ENCODE measurements at regions not wholly inside any gene's neighbourhood (a gene's known extent, or its start where the extent isn't known, plus 50 kb on each side); places are given as distances from the start of the nearest gene placed in this dataset.

DNA sequence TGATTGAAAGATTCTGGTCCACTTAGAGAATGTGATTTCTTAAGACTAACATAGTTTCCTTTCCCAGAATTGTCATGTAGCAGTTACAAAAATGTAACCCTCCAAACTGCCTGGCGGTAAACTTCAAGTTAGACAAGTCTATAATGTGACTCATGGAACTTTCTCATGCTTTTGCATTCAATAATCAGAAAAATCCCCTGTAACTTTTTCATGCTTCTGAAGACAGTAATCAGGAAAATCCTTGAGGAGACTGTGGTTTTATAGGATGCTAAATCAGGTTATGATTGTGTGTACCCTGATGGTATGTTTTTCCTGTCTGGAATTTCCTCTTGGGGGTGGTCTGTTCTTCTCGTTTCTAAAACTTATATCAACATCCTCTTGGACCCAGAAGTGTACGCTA lies 74.0 kb upstream of the RARB start:
- no peak for TF ChIP-seq ZFX (IDR thresholded peaks at IDR 0.05)
- TF ChIP-seq, protein P1, sequence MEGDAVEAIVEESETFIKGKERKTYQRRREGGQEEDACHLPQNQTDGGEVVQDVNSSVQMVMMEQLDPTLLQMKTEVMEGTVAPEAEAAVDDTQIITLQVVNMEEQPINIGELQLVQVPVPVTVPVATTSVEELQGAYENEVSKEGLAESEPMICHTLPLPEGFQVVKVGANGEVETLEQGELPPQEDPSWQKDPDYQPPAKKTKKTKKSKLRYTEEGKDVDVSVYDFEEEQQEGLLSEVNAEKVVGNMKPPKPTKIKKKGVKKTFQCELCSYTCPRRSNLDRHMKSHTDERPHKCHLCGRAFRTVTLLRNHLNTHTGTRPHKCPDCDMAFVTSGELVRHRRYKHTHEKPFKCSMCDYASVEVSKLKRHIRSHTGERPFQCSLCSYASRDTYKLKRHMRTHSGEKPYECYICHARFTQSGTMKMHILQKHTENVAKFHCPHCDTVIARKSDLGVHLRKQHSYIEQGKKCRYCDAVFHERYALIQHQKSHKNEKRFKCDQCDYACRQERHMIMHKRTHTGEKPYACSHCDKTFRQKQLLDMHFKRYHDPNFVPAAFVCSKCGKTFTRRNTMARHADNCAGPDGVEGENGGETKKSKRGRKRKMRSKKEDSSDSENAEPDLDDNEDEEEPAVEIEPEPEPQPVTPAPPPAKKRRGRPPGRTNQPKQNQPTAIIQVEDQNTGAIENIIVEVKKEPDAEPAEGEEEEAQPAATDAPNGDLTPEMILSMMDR (conservative IDR thresholded peaks at IDR 0.05) = no peak
- H3K27ac ChIP-seq = no peak overlapping the region

DNA sequence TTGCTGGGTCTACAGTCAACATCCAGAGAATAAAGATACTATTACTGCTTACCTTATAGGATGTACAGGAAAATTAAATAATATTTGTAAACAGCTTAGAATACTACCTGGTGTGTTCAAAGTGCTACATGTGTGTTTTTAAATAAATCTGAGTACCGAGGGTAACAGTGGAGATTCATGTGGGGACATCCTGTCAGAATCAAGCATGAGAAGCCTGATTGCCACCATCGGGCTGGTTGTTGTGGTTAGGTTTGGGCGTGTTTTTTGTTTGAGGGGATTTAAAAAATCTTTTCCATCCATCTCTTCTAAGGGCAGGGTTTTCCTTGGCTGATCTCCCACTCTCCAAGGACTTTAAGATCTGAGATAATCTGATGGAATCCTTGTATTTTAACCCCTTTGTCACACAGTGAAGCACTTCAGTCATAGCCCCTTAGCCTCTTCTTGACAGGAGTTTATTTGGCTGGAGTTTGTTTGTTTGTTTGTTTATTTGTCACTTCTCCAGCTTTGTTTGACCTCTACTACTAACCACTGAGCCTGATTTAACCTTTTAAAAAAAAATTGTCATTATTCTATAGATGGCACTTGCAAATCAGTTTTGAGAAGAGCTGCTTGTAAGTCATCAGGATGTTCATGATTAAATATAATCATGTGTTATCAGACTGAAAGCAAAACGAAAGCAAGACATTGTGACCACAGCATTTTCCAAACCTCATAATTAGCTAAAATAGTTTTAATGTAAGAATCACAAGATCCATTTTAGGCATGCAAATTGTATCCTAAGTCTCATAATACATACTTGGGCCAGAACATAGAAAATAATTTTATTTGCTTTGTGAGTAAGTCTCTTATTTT lies 72.8 kb upstream of the RARB start:
- no peak overlapping the region for H3K27ac ChIP-seq
- TF ChIP-seq, protein P1 (conservative IDR thresholded peaks at IDR 0.05) = no peak
- TF ChIP-seq ZFX (IDR thresholded peaks at IDR 0.05) = no peak

DNA sequence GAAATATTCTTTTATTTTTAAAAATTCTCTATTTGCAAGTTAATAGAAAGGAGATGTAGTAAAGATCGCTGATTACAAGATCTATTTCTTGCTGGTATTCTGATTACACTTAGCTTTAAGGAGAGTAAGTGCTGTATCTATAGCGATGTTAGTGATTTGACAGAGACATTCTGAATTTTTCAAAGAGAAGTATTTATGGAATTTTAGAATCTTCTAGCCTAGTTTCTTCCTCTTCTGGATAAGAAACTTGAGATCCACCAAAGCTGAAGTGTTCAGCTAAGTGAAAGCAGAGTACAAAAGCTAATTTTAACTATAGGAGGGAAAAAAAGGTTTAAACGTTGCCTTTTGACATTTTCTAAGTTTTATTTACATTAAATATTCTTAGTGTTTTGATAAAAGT lies 72.1 kb upstream of the RARB start:
- TF ChIP-seq, protein P1 (conservative IDR thresholded peaks at IDR 0.05) = no peak
- no peak for TF ChIP-seq ZFX (IDR thresholded peaks at IDR 0.05)
- no peak overlapping the region for H3K27ac ChIP-seq

DNA sequence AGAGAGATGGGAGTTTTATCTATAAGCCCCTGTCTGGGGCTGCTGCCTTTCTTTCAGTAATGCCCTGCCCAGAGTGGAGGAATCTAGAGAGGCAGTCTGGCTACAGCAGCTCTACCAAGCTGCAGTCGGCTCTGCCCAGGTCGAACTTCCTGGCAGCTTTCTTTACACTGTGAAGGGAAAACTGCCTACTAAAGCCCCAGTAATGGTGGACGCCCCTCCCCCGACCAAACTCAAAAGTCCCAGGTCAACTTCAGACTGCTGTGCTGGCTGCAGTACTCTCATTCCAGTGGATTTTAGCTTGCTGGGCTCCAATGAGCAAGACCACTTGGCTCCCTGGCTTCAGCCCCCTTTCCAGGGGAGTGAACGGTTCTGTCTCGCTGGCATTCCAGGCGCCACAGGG lies 65.9 kb upstream of the RARB start:
- TF ChIP-seq, protein P1 (conservative IDR thresholded peaks at IDR 0.05) = no peak
- TF ChIP-seq ZFX (IDR thresholded peaks at IDR 0.05) = no peak
- no peak overlapping the region for H3K27ac ChIP-seq

DNA sequence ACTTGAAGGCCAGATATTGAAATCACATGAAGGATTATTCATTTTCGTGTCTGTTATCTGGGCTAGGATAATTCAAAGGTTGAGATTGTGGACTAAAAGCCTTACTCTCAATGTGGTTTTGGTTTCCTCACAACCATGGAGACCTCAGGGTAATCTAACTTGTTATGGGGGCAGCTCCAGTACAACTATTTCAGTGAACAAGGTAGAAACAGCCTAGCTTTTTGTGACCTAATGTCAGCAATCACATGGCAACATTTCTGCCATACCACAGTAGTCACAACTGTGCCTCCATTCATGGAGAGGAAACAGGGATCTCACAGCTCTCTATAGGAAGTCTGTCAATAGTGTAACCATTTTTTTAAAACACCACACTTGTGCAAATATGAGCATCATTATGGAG lies 62.4 kb upstream of the RARB start:
- no peak overlapping the region for H3K27ac ChIP-seq
- TF ChIP-seq, protein P1 (conservative IDR thresholded peaks at IDR 0.05) = no peak
- TF ChIP-seq ZFX (IDR thresholded peaks at IDR 0.05) = no peak

DNA sequence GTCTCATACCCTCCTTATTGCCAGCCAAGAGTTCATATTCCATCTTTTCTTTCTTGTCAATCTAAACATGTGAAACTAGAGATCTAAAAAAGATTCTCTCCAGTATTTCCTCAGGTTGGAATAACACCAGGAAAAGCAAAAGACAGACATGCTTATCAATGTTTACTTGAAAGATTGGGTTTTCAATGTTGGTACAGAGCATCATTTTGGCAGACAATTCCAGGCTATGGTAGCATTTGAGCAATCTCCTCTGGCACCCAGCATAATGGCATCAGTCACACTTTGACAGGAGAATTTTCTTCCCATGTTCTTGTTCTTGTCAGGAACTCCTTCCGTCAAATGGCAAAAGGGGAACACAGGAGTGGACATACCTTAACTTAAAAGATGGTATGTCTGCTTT lies 61.0 kb upstream of the RARB start:
- no peak overlapping the region for H3K27ac ChIP-seq
- TF ChIP-seq, protein P1 (conservative IDR thresholded peaks at IDR 0.05) = no peak
- TF ChIP-seq ZFX (IDR thresholded peaks at IDR 0.05) = no peak

DNA sequence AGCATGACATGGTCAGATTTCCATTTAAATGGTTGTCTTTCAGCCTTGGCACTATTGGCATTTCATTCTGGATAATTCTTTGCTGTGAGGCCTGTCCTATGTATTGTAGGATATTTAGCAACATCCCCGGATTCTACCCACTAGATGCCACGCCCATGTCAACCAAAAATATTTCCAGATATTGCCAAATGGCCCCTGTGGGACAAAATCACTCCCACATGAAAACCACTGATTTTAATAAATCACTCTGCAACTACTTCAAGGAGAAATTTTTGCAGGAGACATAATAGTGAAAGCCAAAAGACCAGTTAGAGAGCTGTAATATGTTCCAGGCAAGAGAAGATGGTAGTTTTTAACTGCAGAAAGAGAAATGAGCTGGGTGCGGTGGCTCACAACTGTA lies 55.9 kb upstream of the RARB start:
- no peak overlapping the region for H3K27ac ChIP-seq
- no peak for TF ChIP-seq ZFX (IDR thresholded peaks at IDR 0.05)
- TF ChIP-seq, protein P1 (conservative IDR thresholded peaks at IDR 0.05) = no peak

Measured in C4-2B (cell line).